H9 (cell line): ENCODE measurements at regions not wholly inside any gene's neighbourhood (a gene's known extent, or its start where the extent isn't known, plus 50 kb on each side); places are given as distances from the start of the nearest gene placed in this dataset.

Experiments
- DNase-seq: peaks from one replicate; pipeline ENCODE4 v3.0.0-alpha.2; 2017
- H2AFZ ChIP-seq: one replicate; pipeline ENCODE4 v1.6.1; 2013; ENCODE audit warnings: mild to moderate bottlenecking, low read length, control low read depth, moderate library complexity
- H2AK5ac ChIP-seq: 2 replicates; pipeline ENCODE4 v1.6.1; 2013; ENCODE audit warnings: low read length, control low read depth, mixed read lengths; ENCODE audit not compliant: insufficient read length
- H2BK120ac ChIP-seq: one replicate; pipeline ENCODE4 v1.6.1; 2013; ENCODE audit warnings: low read depth, mild to moderate bottlenecking, low read length, control low read depth, inconsistent platforms; ENCODE audit not compliant: poor library complexity, severe bottlenecking
- H2BK12ac ChIP-seq: 2 replicates; pipeline ENCODE4 v1.6.1; 2013; ENCODE audit warnings: low read length, control low read depth, mixed read lengths, low read depth; ENCODE audit not compliant: insufficient read length
- H2BK15ac ChIP-seq: 2 replicates; pipeline ENCODE4 v1.6.1; 2013; ENCODE audit warnings: low read depth, low read length, control low read depth
- H2BK20ac ChIP-seq: one replicate; pipeline ENCODE4 v1.6.1; 2013; ENCODE audit warnings: low read depth, mild to moderate bottlenecking, low read length, control low read depth, inconsistent platforms; ENCODE audit not compliant: poor library complexity, severe bottlenecking
- H2BK5ac ChIP-seq: 2 replicates; pipeline ENCODE4 v1.6.1; 2013; ENCODE audit warnings: low read length, control low read depth, mixed read lengths; ENCODE audit not compliant: insufficient read length
- H3K14ac ChIP-seq: 2 replicates; pipeline ENCODE4 v1.6.1; 2013; ENCODE audit warnings: low read length, control low read depth; ENCODE audit not compliant: insufficient read depth
- H3K18ac ChIP-seq: 2 replicates; pipeline ENCODE4 v1.6.1; 2013; ENCODE audit warnings: low read depth, mild to moderate bottlenecking, mixed read lengths, low read length, control low read depth; ENCODE audit not compliant: insufficient read length
- H3K23ac ChIP-seq: 2 replicates; pipeline ENCODE4 v1.6.1; 2013; ENCODE audit warnings: low read length, control low read depth, mixed read lengths, low read depth; ENCODE audit not compliant: insufficient read length
- H3K23me2 ChIP-seq: 2 replicates; pipeline ENCODE4 v1.6.1; 2013; ENCODE audit warnings: low read depth, mild to moderate bottlenecking, mixed read lengths, low read length, control low read depth; ENCODE audit not compliant: insufficient read length, poor library complexity, severe bottlenecking
- H3K27ac ChIP-seq: 2 replicates; pipeline ENCODE4 v1.5.1; 2013; ENCODE audit warnings: low read length, control low read depth, mixed read lengths, low read depth; ENCODE audit not compliant: insufficient read length
- H3K27me3 ChIP-seq: 2 replicates; pipeline ENCODE4 v1.6.1; 2013; ENCODE audit warnings: low read length, control low read depth, inconsistent platforms; ENCODE audit not compliant: insufficient read depth
- H3K4ac ChIP-seq: 2 replicates; pipeline ENCODE4 v1.6.1; 2013; ENCODE audit warnings: low read depth, mild to moderate bottlenecking, control low read depth, inconsistent platforms, low read length, moderate library complexity
- H3K4me1 ChIP-seq: 2 replicates; pipeline ENCODE4 v1.6.1; 2013; ENCODE audit warnings: low read length, control low read depth, inconsistent platforms; ENCODE audit not compliant: insufficient read depth
- H3K4me2 ChIP-seq: 2 replicates; pipeline ENCODE4 v1.6.1; 2013; ENCODE audit warnings: low read length, control low read depth, mixed read lengths; ENCODE audit not compliant: insufficient read length, insufficient read depth
- H3K56ac ChIP-seq: 2 replicates; pipeline ENCODE4 v1.6.1; 2013; ENCODE audit warnings: low read depth, mild to moderate bottlenecking, mixed read lengths, low read length, control low read depth; ENCODE audit not compliant: insufficient read length
- H3K79me1 ChIP-seq: 2 replicates; pipeline ENCODE4 v1.6.1; 2013; ENCODE audit warnings: low read depth, mild to moderate bottlenecking, moderate library complexity, low read length, control low read depth, inconsistent platforms; ENCODE audit not compliant: insufficient read depth, poor library complexity, severe bottlenecking
- H3K79me2 ChIP-seq: 2 replicates; pipeline ENCODE4 v1.6.1; 2013; ENCODE audit warnings: low read length, control low read depth, inconsistent platforms; ENCODE audit not compliant: insufficient read depth
- H3K9ac ChIP-seq: 2 replicates; pipeline ENCODE4 v1.6.1; 2013; ENCODE audit warnings: low read length, control low read depth, mixed read lengths; ENCODE audit not compliant: insufficient read length; ENCODE audit errors: extremely low read depth
- H3K9me3 ChIP-seq: one replicate; pipeline ENCODE4 v1.6.1; 2013; ENCODE audit warnings: low read depth, low read length, inconsistent platforms; ENCODE audit not compliant: control insufficient read depth
- H3T11ph ChIP-seq: one replicate; pipeline ENCODE4 v1.6.1; 2013; ENCODE audit warnings: mild to moderate bottlenecking, low read length, control low read depth, inconsistent platforms
- H4K20me1 ChIP-seq: one replicate; pipeline ENCODE4 v1.6.1; 2013; ENCODE audit not compliant: control insufficient read depth, insufficient read length, insufficient read depth
- H4K5ac ChIP-seq: 2 replicates; pipeline ENCODE4 v1.6.1; 2013; ENCODE audit warnings: low read depth, mild to moderate bottlenecking, mixed read lengths, low read length, control low read depth; ENCODE audit not compliant: insufficient read length
- H4K8ac ChIP-seq: replicated peaks from 2 replicates; pipeline ENCODE4 v1.6.1; 2013; ENCODE audit warnings: low read length, control low read depth, mixed read lengths, low read depth; ENCODE audit not compliant: insufficient read length
- H4K91ac ChIP-seq: 2 replicates; pipeline ENCODE4 v1.6.1; 2013; ENCODE audit warnings: low read depth, mild to moderate bottlenecking, moderate library complexity, mixed read lengths, low read length, control low read depth; ENCODE audit not compliant: insufficient read length
- H3K27ac Mint-ChIP-seq, 3 experiments: 2 replicates in 2 of 3; 3 replicates in 1 of 3; pipeline ENCODE4 v1.8.0; 2020 to 2021; ENCODE audit warnings: mixed read lengths in 3 of 3, mild to moderate bottlenecking in 1 of 3, moderate library complexity in 1 of 3
- H3K27me3 Mint-ChIP-seq: 2 replicates; pipeline ENCODE4 v1.8.0; 2021; ENCODE audit warnings: low read depth, mild to moderate bottlenecking, moderate library complexity, mixed read lengths
- H3K36me3 Mint-ChIP-seq, 3 experiments: 2 replicates in 2 of 3; 3 replicates in 1 of 3; pipeline ENCODE4 v1.8.0; 2020 to 2021; ENCODE audit warnings: low read depth in 3 of 3, mixed read lengths in 3 of 3; ENCODE audit not compliant: insufficient read depth in 1 of 3
- H3K4me1 Mint-ChIP-seq, 2 experiments: 2 replicates each; pipeline ENCODE4 v1.8.0; 2020; ENCODE audit warnings: mixed read lengths in 2 of 2
- H3K4me3 Mint-ChIP-seq, 2 experiments: 2 replicates in 1 of 2; 3 replicates in 1 of 2; pipeline ENCODE4 v1.8.0; 2020 to 2021; ENCODE audit warnings: mild to moderate bottlenecking in 2 of 2, mixed read lengths in 2 of 2, moderate library complexity in 1 of 2
- H3K9me3 Mint-ChIP-seq, 2 experiments: 2 replicates in 1 of 2; 3 replicates in 1 of 2; pipeline ENCODE4 v1.8.0; 2020; ENCODE audit warnings: mild to moderate bottlenecking in 2 of 2, mixed read lengths in 2 of 2, moderate library complexity in 1 of 2
- CTCF ChIP-seq: fragments of 200-600 bp; sonication (generic); conservative IDR thresholded peaks from 3 replicates; pipeline ENCODE4 v1.8.0; 2021; ENCODE audit warnings: antibody characterized with exemption, mild to moderate bottlenecking
- WGBS: extraction: QIAGEN DNeasy Blood & Tissue Kit; methylation state at CpG from one replicate; pipeline ENCODE4 v1.1.7; 2013; ENCODE audit warnings: missing lambda C conversion rate, low lambda C conversion rate, mixed read lengths; ENCODE audit not compliant: insufficient read length; ENCODE audit errors: extremely low coverage; 5-methylcytosine and 5-hydroxymethylcytosine counted together

GRCh38 chr10:81040940-81041339 lies 503.2 kb downstream of the SH2D4B start:
- Histone ChIP-seq H2AFZ (no peak overlapping the region), H3K4ac (no peak overlapping the region), H3K79me1 (no peaks in the 10 kb centered on the region), H4K8ac (no peak overlapping the region), H3K79me2 (no peaks in the 10 kb centered on the region), H2BK5ac (no peak overlapping the region), H3K23me2 (no peaks in the 10 kb centered on the region), H3K9me3 (no peaks in the 10 kb centered on the region), H2BK12ac (no peak overlapping the region), H3K27ac (no peak overlapping the region), H3K56ac (no peak overlapping the region), H3T11ph (no peak overlapping the region), H3K4me1 (peaks cover 2% of the 10 kb centered on the region; the same call in 1 of the 2 replicates), H3K4me2 (no peak overlapping the region), H2BK20ac (no peak overlapping the region), H3K14ac (no peak overlapping the region), H4K5ac (no peak overlapping the region), H2BK15ac (no peak overlapping the region), H3K9ac (no peak overlapping the region), H3K18ac (no peak overlapping the region), H3K27me3 (no peaks in the 10 kb centered on the region), H3K23ac (no peak overlapping the region), H2AK5ac (no peak overlapping the region), H2BK120ac (no peak overlapping the region), H4K20me1 (no peaks in the 10 kb centered on the region), H4K91ac (no peak overlapping the region)
- TF ChIP-seq CTCF, result no peak
- H3K36me3 Mint-ChIP-seq, result no peaks in the 10 kb centered on the region
- H3K27ac Mint-ChIP-seq, result no peak overlapping the region
- peaks cover 3 to 6% of the 10 kb centered on the region in 2 experiments for H3K4me1 Mint-ChIP-seq
- H3K9me3 Mint-ChIP-seq, result peaks cover 3 to 7% of the 10 kb centered on the region in 2 experiments; a peak in 3 of 5 replicates
- 100% methylated on average over 1 of the region's 2 CpGs for WGBS
- no peaks in the 10 kb centered on the region; the same call in 1 of the 2 replicates for H3K27me3 Mint-ChIP-seq
- no peak overlapping the region for H3K4me3 Mint-ChIP-seq
- DNase-seq, result no peak
